ENCODE measurements at regions not wholly inside any gene's neighbourhood (a gene's known extent, or its start where the extent isn't known, plus 50 kb on each side); places are given as distances from the start of the nearest gene placed in this dataset.

- ChIA-PET CTCF (no interaction called here), POLR2A (no interaction called here)
- TF ChIP-seq PKNOX1 (IDR thresholded peaks at IDR 0.05) (no peak), SUZ12 (IDR thresholded peaks at IDR 0.05) (no peak), ZNF384 (IDR thresholded peaks at IDR 0.05) (no peak), ELF4 (IDR thresholded peaks at IDR 0.05) (no peak), CTBP1 (IDR thresholded peaks at IDR 0.05; ENCODE audit: borderline replicate concordance) (no peak), HDGF (IDR thresholded peaks at IDR 0.05; ENCODE audit: borderline replicate concordance) (no peak), LEF1 (IDR thresholded peaks at IDR 0.05; ENCODE audit: borderline replicate concordance) (no peak), FOXA1 (IDR thresholded peaks at IDR 0.05) (no peak), NFRKB (IDR thresholded peaks at IDR 0.05) (no peak), ARNT (IDR thresholded peaks at IDR 0.05) (no peak), BHLHE40 (IDR thresholded peaks at IDR 0.05; ENCODE audit: borderline replicate concordance) (no peak), TARDBP (IDR thresholded peaks at IDR 0.05) (no peak), FOXK2 (IDR thresholded peaks at IDR 0.05) (no peak), SP1 (IDR thresholded peaks at IDR 0.05) (no peak)
- no peak for DNase-seq (ENCODE audit: extremely low spot score)
These were observed 172.3 kb downstream of the KATNIP start for GRCh38 chr16:27722207-27722606.

GRCh38 chr16:27722892-27723450, 173.0 kb downstream of the KATNIP start:
- no peak for DNase-seq (ENCODE audit: extremely low spot score)
- no peak for TF ChIP-seq FOXA1 (IDR thresholded peaks at IDR 0.05)
- TF ChIP-seq TARDBP (IDR thresholded peaks at IDR 0.05), result no peak
- no peak for TF ChIP-seq BHLHE40 (IDR thresholded peaks at IDR 0.05; ENCODE audit: borderline replicate concordance)
- no peak for TF ChIP-seq LEF1 (IDR thresholded peaks at IDR 0.05; ENCODE audit: borderline replicate concordance)
- POLR2A ChIA-PET, result no interaction called here
- CTCF ChIA-PET, result no interaction called here

- ChIA-PET CTCF (no interaction called here), POLR2A (no interaction called here)
- no peak for DNase-seq (ENCODE audit: extremely low spot score)
- no peak for TF ChIP-seq CTBP1 (IDR thresholded peaks at IDR 0.05; ENCODE audit: borderline replicate concordance)
- no peak for TF ChIP-seq SP1 (IDR thresholded peaks at IDR 0.05)
- no peak for TF ChIP-seq L3MBTL2 (conservative IDR thresholded peaks at IDR 0.05)
- TF ChIP-seq FOXA1 (IDR thresholded peaks at IDR 0.05), result no peak
- TF ChIP-seq BHLHE40 (IDR thresholded peaks at IDR 0.05; ENCODE audit: borderline replicate concordance), result no peak
- TF ChIP-seq NFRKB (IDR thresholded peaks at IDR 0.05), result no peak
- TF ChIP-seq SUZ12 (IDR thresholded peaks at IDR 0.05), result no peak
- no peak for TF ChIP-seq ARNT (IDR thresholded peaks at IDR 0.05)
- TF ChIP-seq ELF4 (IDR thresholded peaks at IDR 0.05), result no peak
- TF ChIP-seq FOXK2 (IDR thresholded peaks at IDR 0.05), result no peak
- no peak for TF ChIP-seq PKNOX1 (IDR thresholded peaks at IDR 0.05)
- no peak for TF ChIP-seq TARDBP (IDR thresholded peaks at IDR 0.05)
- TF ChIP-seq ZNF384 (IDR thresholded peaks at IDR 0.05), result no peak
- TF ChIP-seq FOXM1 (IDR thresholded peaks at IDR 0.05; ENCODE audit: borderline replicate concordance), result no peak
- TF ChIP-seq LEF1 (IDR thresholded peaks at IDR 0.05; ENCODE audit: borderline replicate concordance), result no peak
- no peak for TF ChIP-seq HDGF (IDR thresholded peaks at IDR 0.05; ENCODE audit: borderline replicate concordance)
These were observed 174.0 kb downstream of the KATNIP start for GRCh38 chr16:27723711-27724481.

GRCh38 chr16:27724482-27725235, 174.7 kb downstream of the KATNIP start:
- POLR2A ChIA-PET, result no interaction called here
- DNase-seq (ENCODE audit: extremely low spot score), result no peak
- CTCF ChIA-PET, result no interaction called here
- no peak for TF ChIP-seq L3MBTL2 (conservative IDR thresholded peaks at IDR 0.05)
- no peak for TF ChIP-seq FOXA1 (IDR thresholded peaks at IDR 0.05)
- TF ChIP-seq ARNT (IDR thresholded peaks at IDR 0.05), result no peak
- TF ChIP-seq NFRKB (IDR thresholded peaks at IDR 0.05), result no peak
- no peak for TF ChIP-seq ELF4 (IDR thresholded peaks at IDR 0.05)
- no peak for TF ChIP-seq FOXK2 (IDR thresholded peaks at IDR 0.05)
- no peak for TF ChIP-seq BHLHE40 (IDR thresholded peaks at IDR 0.05; ENCODE audit: borderline replicate concordance)
- no peak for TF ChIP-seq PKNOX1 (IDR thresholded peaks at IDR 0.05)
- no peak for TF ChIP-seq TARDBP (IDR thresholded peaks at IDR 0.05)

GRCh38 chr16:27725236-27726000, 175.5 kb downstream of the KATNIP start:
- TF ChIP-seq ZNF384 (IDR thresholded peaks at IDR 0.05) (no peak), LEF1 (IDR thresholded peaks at IDR 0.05; ENCODE audit: borderline replicate concordance) (no peak), ARNT (IDR thresholded peaks at IDR 0.05) (no peak), CTBP1 (IDR thresholded peaks at IDR 0.05; ENCODE audit: borderline replicate concordance) (no peak), FOXA1 (IDR thresholded peaks at IDR 0.05) (no peak), L3MBTL2 (conservative IDR thresholded peaks at IDR 0.05) (no peak), PKNOX1 (IDR thresholded peaks at IDR 0.05) (no peak), TARDBP (IDR thresholded peaks at IDR 0.05) (no peak), ELF4 (IDR thresholded peaks at IDR 0.05) (no peak)
- no peak for DNase-seq (ENCODE audit: extremely low spot score)
- POLR2A ChIA-PET, result no interaction called here
- CTCF ChIA-PET, result no interaction called here

Measured in HEK293T (cell line).